IMR-90 (cell line): ENCODE measurements at regions not wholly inside any gene's neighbourhood (a gene's known extent, or its start where the extent isn't known, plus 50 kb on each side); places are given as distances from the start of the nearest gene placed in this dataset.

Source experiments
- CEBPB ChIP-seq: IDR thresholded peaks from 2 replicates; pipeline ENCODE4 v1.6.1; 2012; ENCODE audit warnings: low read depth, low read length, improper control_type of control experiment
- TF ChIP-seq, protein P1 (sequence below): fragments of 150-350 bp; IDR thresholded peaks from 2 replicates; pipeline ENCODE4 v1.6.1; 2017; ENCODE audit warnings: mild to moderate bottlenecking, antibody characterized with exemption, low read length, low read depth

DNA sequence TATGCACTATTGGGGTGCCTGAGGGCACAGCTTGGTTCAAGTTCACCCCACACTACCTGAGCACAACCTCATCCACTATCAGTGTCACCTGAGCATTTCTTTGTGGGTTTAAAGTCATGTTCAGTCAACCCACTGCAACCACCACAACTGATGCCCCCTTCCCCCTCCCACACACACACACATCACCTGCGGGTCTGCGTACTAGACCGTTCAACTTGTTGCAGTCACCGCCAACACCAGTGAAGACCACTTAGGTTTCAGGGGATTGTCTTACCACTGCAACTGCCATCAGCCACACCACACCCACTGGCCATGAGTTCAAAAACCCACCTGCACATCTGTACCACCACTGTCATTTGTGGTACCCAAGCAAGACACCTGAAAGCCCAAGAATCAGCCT is 355.0 kb downstream of the SH3BGRL start:
- TF ChIP-seq, protein P1, sequence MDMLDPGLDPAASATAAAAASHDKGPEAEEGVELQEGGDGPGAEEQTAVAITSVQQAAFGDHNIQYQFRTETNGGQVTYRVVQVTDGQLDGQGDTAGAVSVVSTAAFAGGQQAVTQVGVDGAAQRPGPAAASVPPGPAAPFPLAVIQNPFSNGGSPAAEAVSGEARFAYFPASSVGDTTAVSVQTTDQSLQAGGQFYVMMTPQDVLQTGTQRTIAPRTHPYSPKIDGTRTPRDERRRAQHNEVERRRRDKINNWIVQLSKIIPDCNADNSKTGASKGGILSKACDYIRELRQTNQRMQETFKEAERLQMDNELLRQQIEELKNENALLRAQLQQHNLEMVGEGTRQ = no peak
- TF ChIP-seq CEBPB = no peak
